NCI-H748 (cell line): ENCODE measurements at regions not wholly inside any gene's neighbourhood (a gene's known extent, or its start where the extent isn't known, plus 50 kb on each side); places are given as distances from the start of the nearest gene placed in this dataset.
A peak's percentile ranks its signal among the peaks of the same experiment; 100 is the strongest.
"Not testable (repeated sequence)": the region's sequence is repeated elsewhere in the genome, so short reads cannot be mapped to it uniquely, and the experiment has no call there.

Experiments used
- DNase-seq: peaks from one replicate; lab custom pipeline; 2025; ENCODE audit not compliant: unreplicated experiment; lab: John Stamatoyannopoulos, UW

- DNase-seq = no peak
Observed at GRCh38 chr1:213415691-213416380, 364.8 kb downstream of the RPS6KC1 start.

- DNase-seq = no peak
Observed at GRCh38 chr1:213416461-213417224, 365.6 kb downstream of the RPS6KC1 start.

- no peak for DNase-seq
Observed at GRCh38 chr1:213417225-213417820, 366.3 kb downstream of the RPS6KC1 start.

GRCh38 chr1:213417846-213418245 is 366.8 kb downstream of the RPS6KC1 start:
- DNase-seq = no peak

- DNase-seq = no peak
Observed at GRCh38 chr1:213418268-213419071, 367.4 kb downstream of the RPS6KC1 start.

GRCh38 chr1:213419401-213420030 is 368.5 kb downstream of the RPS6KC1 start:
- DNase-seq = no peak

- DNase-seq = not testable (repeated sequence)
Observed at GRCh38 chr1:213421178-213421577, 370.1 kb downstream of the RPS6KC1 start.

GRCh38 chr1:213423041-213423440 is 372.0 kb downstream of the RPS6KC1 start:
- peak; percentile 27 for DNase-seq

GRCh38 chr1:213423605-213424004 is 372.6 kb downstream of the RPS6KC1 start:
- peak; percentile 41 for DNase-seq

- peak; percentile 65 for DNase-seq
Observed at GRCh38 chr1:213425376-213426030, 374.5 kb downstream of the RPS6KC1 start.

GRCh38 chr1:213429642-213430041 is 378.6 kb downstream of the RPS6KC1 start:
- no peak for DNase-seq

GRCh38 chr1:213435715-213436114 is 384.7 kb downstream of the RPS6KC1 start:
- DNase-seq = no peak

- DNase-seq = no peak
Observed at GRCh38 chr1:213438339-213438738, 387.3 kb downstream of the RPS6KC1 start.

- no peak for DNase-seq
Observed at GRCh38 chr1:213439703-213440102, 388.7 kb downstream of the RPS6KC1 start.

GRCh38 chr1:213440766-213441165 is 389.7 kb downstream of the RPS6KC1 start:
- no peak for DNase-seq

- no peak for DNase-seq
Observed at GRCh38 chr1:213443415-213443814, 392.4 kb downstream of the RPS6KC1 start.

- DNase-seq = no peak
Observed at GRCh38 chr1:213444224-213444623, 393.2 kb downstream of the RPS6KC1 start.

GRCh38 chr1:213446496-213446895 is 395.5 kb downstream of the RPS6KC1 start:
- DNase-seq = no peak

- DNase-seq = no peak
Observed at GRCh38 chr1:213448360-213448759, 397.3 kb downstream of the RPS6KC1 start.

- no peak for DNase-seq
Observed at GRCh38 chr1:213448776-213449175, 397.7 kb downstream of the RPS6KC1 start.
